IMR-90 (cell line): ENCODE measurements at regions not wholly inside any gene's neighbourhood (a gene's known extent, or its start where the extent isn't known, plus 50 kb on each side); places are given as distances from the start of the nearest gene placed in this dataset.

Source experiments
- ATAC-seq: fragments of 200-7000 bp; cut with Tn5 transposase; 2 replicates; pipeline ENCODE4 v1.9.1; 2020; ENCODE audit warnings: low read depth, mild to moderate bottlenecking, moderate library complexity
- BruUV-seq: library from RNA; stranded (reverse); fragments of 400-500 nt; replicated peaks from 2 replicates; lab custom pipeline; 2021; lab: Mats Ljungman, UMichigan
- CTCF ChIA-PET: fragments of 300-600 bp; formaldehyde crosslinking; extraction: SDS; loops from one replicate; lab custom pipeline; 2021; ENCODE audit warnings: antibody characterized with exemption; lab: Yijun Ruan, JAX
- POLR2A ChIA-PET: fragments of 300-600 bp; sonication (Branson Sonifier 250); formaldehyde crosslinking; loops from one replicate; lab custom pipeline; 2022; ENCODE audit warnings: antibody characterized with exemption; ENCODE audit not compliant: unreplicated experiment; lab: Charles Lee
- DNase-seq: peaks from one replicate; pipeline ENCODE4 v3.0.0; 2013
- H2AFZ ChIP-seq: replicated peaks from 2 replicates; pipeline ENCODE3; 2013; ENCODE audit warnings: low read length, mild to moderate bottlenecking; ENCODE audit not compliant: poor library complexity
- H2AK5ac ChIP-seq: 2 replicates; pipeline ENCODE4 v1.6.1; 2013; ENCODE audit warnings: low read depth, low read length, inconsistent platforms
- H2AK9ac ChIP-seq: replicated peaks from 2 replicates; pipeline ENCODE3; 2013; ENCODE audit warnings: mild to moderate bottlenecking, low read depth, low read length, moderate library complexity; ENCODE audit not compliant: poor library complexity
- H2BK120ac ChIP-seq: 2 replicates; pipeline ENCODE4 v1.6.1; 2013; ENCODE audit warnings: low read depth, low read length, inconsistent platforms
- H2BK15ac ChIP-seq: 3 replicates; pipeline ENCODE4 v1.6.1; 2013; ENCODE audit warnings: low read depth, low read length, inconsistent platforms
- H2BK20ac ChIP-seq: 2 replicates; pipeline ENCODE4 v1.6.1; 2013; ENCODE audit warnings: low read depth, mild to moderate bottlenecking, inconsistent platforms, low read length, moderate library complexity
- H2BK5ac ChIP-seq: 2 replicates; pipeline ENCODE4 v1.6.1; 2013; ENCODE audit warnings: mild to moderate bottlenecking, low read depth, low read length, inconsistent platforms; ENCODE audit not compliant: poor library complexity, severe bottlenecking
- H3K14ac ChIP-seq: replicated peaks from 2 replicates; pipeline ENCODE4 v1.6.1; 2013; ENCODE audit warnings: low read depth, low read length, inconsistent platforms
- H3K18ac ChIP-seq: 2 replicates; pipeline ENCODE4 v1.6.1; 2013; ENCODE audit warnings: low read depth, low read length, control low read depth
- H3K23ac ChIP-seq: 2 replicates; pipeline ENCODE4 v1.6.1; 2013; ENCODE audit warnings: low read depth, low read length, inconsistent platforms
- H3K27ac ChIP-seq: 2 replicates; pipeline ENCODE4 v1.5.1; 2013; ENCODE audit warnings: mild to moderate bottlenecking, control low read depth, low read length; ENCODE audit not compliant: insufficient read depth
- H3K27me3 ChIP-seq: 2 replicates; pipeline ENCODE4 v1.6.1; 2013; ENCODE audit warnings: low read length; ENCODE audit not compliant: control insufficient read depth, insufficient read depth
- H3K36me3 ChIP-seq: 2 replicates; pipeline ENCODE4 v1.6.1; 2013; ENCODE audit warnings: low read length, mixed read lengths; ENCODE audit not compliant: control insufficient read depth, insufficient read depth
- H3K4ac ChIP-seq: 2 replicates; pipeline ENCODE4 v1.6.1; 2013; ENCODE audit warnings: low read depth, low read length, inconsistent platforms
- H3K4me1 ChIP-seq: 2 replicates; pipeline ENCODE4 v1.6.1; 2013; ENCODE audit warnings: low read length, mixed read lengths; ENCODE audit not compliant: control insufficient read depth, insufficient read depth
- H3K4me2 ChIP-seq: 2 replicates; pipeline ENCODE4 v1.6.1; 2013; ENCODE audit warnings: low read depth, mild to moderate bottlenecking, control low read depth, low read length, moderate library complexity
- H3K4me3 ChIP-seq: 2 replicates; pipeline ENCODE4 v1.5.1; 2013; ENCODE audit warnings: low read depth, mild to moderate bottlenecking, control low read depth, low read length, moderate library complexity; ENCODE audit not compliant: insufficient read depth
- H3K56ac ChIP-seq: 2 replicates; pipeline ENCODE4 v1.6.1; 2013; ENCODE audit warnings: low read length, inconsistent platforms; ENCODE audit not compliant: insufficient read depth; ENCODE audit errors: extremely low read depth
- H3K79me1 ChIP-seq, 2 experiments: 2 replicates each; pipeline ENCODE4 v1.6.1; 2013; ENCODE audit warnings: low read length in 2 of 2, inconsistent platforms in 1 of 2, low read depth in 1 of 2
- H3K9ac ChIP-seq: 2 replicates; pipeline ENCODE4 v1.6.1; 2013; ENCODE audit warnings: low read depth, low read length, control low read depth
- H3K9me1 ChIP-seq: 2 replicates; pipeline ENCODE4 v1.6.1; 2013; ENCODE audit warnings: low read length, inconsistent platforms; ENCODE audit not compliant: insufficient read depth
- H3K9me3 ChIP-seq: 2 replicates; pipeline ENCODE4 v1.6.1; 2013; ENCODE audit warnings: low read length; ENCODE audit not compliant: control insufficient read depth, insufficient read depth
- H4K20me1 ChIP-seq: 2 replicates; pipeline ENCODE4 v1.6.1; 2013; ENCODE audit warnings: low read length, inconsistent platforms; ENCODE audit not compliant: insufficient read depth
- H4K5ac ChIP-seq: 2 replicates; pipeline ENCODE4 v1.6.1; 2013; ENCODE audit warnings: mild to moderate bottlenecking, low read depth, low read length, control low read depth
- H4K8ac ChIP-seq, 2 experiments: 2 replicates each; pipeline ENCODE4 v1.6.1; 2013; ENCODE audit warnings: low read depth in 2 of 2, low read length in 2 of 2, control low read depth in 1 of 2, inconsistent platforms in 1 of 2
- H4K91ac ChIP-seq: 2 replicates; pipeline ENCODE4 v1.6.1; 2013; ENCODE audit warnings: low read depth, low read length, inconsistent platforms; ENCODE audit not compliant: insufficient read depth
- BHLHE40 ChIP-seq: fragments of 150-350 bp; IDR thresholded peaks from 2 replicates; pipeline ENCODE4 v1.6.1; 2016; ENCODE audit warnings: mild to moderate bottlenecking, low read depth, low read length
- CHD1 ChIP-seq: IDR thresholded peaks from 2 replicates; pipeline ENCODE4 v1.6.1; 2012; ENCODE audit warnings: low read depth, low read length, improper control_type of control experiment
- FOS ChIP-seq: fragments of 150-350 bp; IDR thresholded peaks from 2 replicates; pipeline ENCODE4 v1.6.1; 2016; ENCODE audit warnings: low read depth, low read length
- MAFK ChIP-seq: IDR thresholded peaks from 2 replicates; pipeline ENCODE4 v1.6.1; 2012; ENCODE audit warnings: low read depth, low read length, improper control_type of control experiment
- MAZ ChIP-seq: IDR thresholded peaks from 2 replicates; pipeline ENCODE4 v1.6.1; 2012; ENCODE audit warnings: low read depth, mild to moderate bottlenecking, low read length, improper control_type of control experiment, moderate library complexity, borderline replicate concordance
- MXI1 ChIP-seq: IDR thresholded peaks from 2 replicates; pipeline ENCODE4 v1.6.1; 2012; ENCODE audit warnings: low read depth, mild to moderate bottlenecking, low read length, moderate library complexity, borderline replicate concordance
- POLR2A ChIP-seq: IDR thresholded peaks from 2 replicates; pipeline ENCODE4 v1.6.1; 2012; ENCODE audit warnings: mild to moderate bottlenecking, low read depth, low read length
- RCOR1 ChIP-seq: IDR thresholded peaks from 2 replicates; pipeline ENCODE4 v1.6.1; 2012; ENCODE audit warnings: mild to moderate bottlenecking, low read length, improper control_type of control experiment; ENCODE audit not compliant: insufficient replicate concordance
- RFX5 ChIP-seq: IDR thresholded peaks from 2 replicates; pipeline ENCODE4 v1.8.0; 2012; ENCODE audit warnings: low read depth, mild to moderate bottlenecking, low read length, moderate library complexity
- SMC3 ChIP-seq: fragments of 150-350 bp; IDR thresholded peaks from 2 replicates; pipeline ENCODE4 v1.6.1; 2016; ENCODE audit warnings: low read depth, mild to moderate bottlenecking, antibody characterized with exemption, low read length, moderate library complexity
- WGBS, 2 experiments: methylation state at CpG; one replicate each; pipeline versions ENCODE4 v1.1.5 to v1.1.7; 2013; ENCODE audit warnings: missing lambda C conversion rate in 2 of 2; ENCODE audit not compliant: insufficient read length in 1 of 2; ENCODE audit errors: extremely low coverage in 2 of 2; 5-methylcytosine and 5-hydroxymethylcytosine counted together
- dilution Hi-C: fragments of 300-500 bp; cut with HindIII; formaldehyde crosslinking; loops from one replicate; pipeline ENCODE4 v1.14.3; 2018; ENCODE audit warnings: low sequenced_read_pairs; ENCODE audit not compliant: unreplicated experiment
- in situ Hi-C: fragments of 300-500 bp; cut with MboI; formaldehyde crosslinking; loops from 3 replicates; pipeline ENCODE4 v1.14.3; 2019; ENCODE audit warnings: low sequenced_read_pairs, inconsistent platforms, mixed read lengths
- intact Hi-C: fragments of 100-400 bp; cut with micrococcal nuclease; formaldehyde crosslinking; loops from 2 replicates; pipeline ENCODE4 v1.10.0; 2022
- TF ChIP-seq, protein P1 (sequence below): conservative IDR thresholded peaks from 2 replicates; pipeline ENCODE4 v1.5.1; 2012; ENCODE audit warnings: mild to moderate bottlenecking, low read depth, low read length, improper control_type of control experiment
- TF ChIP-seq, protein P2 (sequence below): fragments of 150-350 bp; IDR thresholded peaks from 2 replicates; pipeline ENCODE4 v1.6.1; 2017; ENCODE audit warnings: mild to moderate bottlenecking, antibody characterized with exemption, low read length, low read depth
- TF ChIP-seq, protein P3 (sequence below): fragments of 150-350 bp; IDR thresholded peaks from 2 replicates; pipeline ENCODE4 v1.6.1; 2016; ENCODE audit warnings: low read depth, mild to moderate bottlenecking, low read length, moderate library complexity, borderline replicate concordance

DNA sequence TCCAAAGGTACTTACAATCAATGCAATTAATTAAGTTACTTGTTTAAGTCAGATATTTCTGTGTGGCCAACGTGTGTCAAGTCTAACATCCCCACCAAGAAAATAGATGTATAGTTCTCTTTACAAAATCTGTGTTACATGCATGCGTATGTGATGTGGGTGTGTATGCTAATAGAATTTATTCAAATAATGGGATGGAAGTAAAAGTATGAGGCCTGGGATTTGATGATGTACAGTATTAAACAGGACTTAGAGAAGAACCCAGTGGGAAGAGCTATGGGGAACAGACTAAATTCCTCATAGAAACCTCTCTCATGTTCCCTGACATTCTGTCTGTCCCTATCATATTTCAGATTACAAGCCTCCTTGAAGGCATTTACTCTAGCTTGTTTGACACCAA is 72.5 kb downstream of the IFI44 start:
- H3K79me1 ChIP-seq, result no peaks in the 10 kb centered on the region
- dilution Hi-C loops (no loop called here), intact Hi-C loops (no loop called here), in situ Hi-C loops (no loop called here)
- H3K27me3 ChIP-seq, result no peaks in the 10 kb centered on the region
- H2AK9ac ChIP-seq, result no peak overlapping the region
- no peak overlapping the region for H3K14ac ChIP-seq
- H2BK15ac ChIP-seq, result no peak overlapping the region
- H3K23ac ChIP-seq, result no peak overlapping the region
- H3K27ac ChIP-seq, result no peak overlapping the region
- no peak overlapping the region for H3K4me2 ChIP-seq
- H2BK20ac ChIP-seq, result no peak overlapping the region
- no peak overlapping the region for H2AK5ac ChIP-seq
- ChIA-PET POLR2A (no interaction called here), CTCF (interaction anchor here (0.6 kb wide), 1 partner anchor 8 kb away, joined by 4 read pairs; no protein-coding TSS in a partner anchor)
- no peak overlapping the region for H3K4me3 ChIP-seq
- no peak overlapping the region for H4K5ac ChIP-seq
- no peak overlapping the region for H3K18ac ChIP-seq
- no TSS peak for BruUV-seq
- H4K20me1 ChIP-seq, result no peaks in the 10 kb centered on the region
- no peak overlapping the region for H4K91ac ChIP-seq
- no peaks in the 10 kb centered on the region for H3K36me3 ChIP-seq
- 100% methylated on average over 1 of the region's 2 CpGs; no CpG with 5 or more reads in 1 of the 2 experiments for WGBS, 2 experiments
- H3K4me1 ChIP-seq, result no peaks in the 10 kb centered on the region; the same call in 1 of the 2 replicates
- H2BK120ac ChIP-seq, result no peak overlapping the region
- no peak overlapping the region for H3K4ac ChIP-seq
- ATAC-seq (no peak), DNase-seq (no peak)
- no peak overlapping the region for H3K56ac ChIP-seq
- no peak overlapping the region for H4K8ac ChIP-seq
- H2AFZ ChIP-seq, result no peak overlapping the region
- no peak overlapping the region for H2BK5ac ChIP-seq
- H3K9me1 ChIP-seq, result no peaks in the 10 kb centered on the region
- TF ChIP-seq RFX5, result no peak
- TF ChIP-seq, protein P1, sequence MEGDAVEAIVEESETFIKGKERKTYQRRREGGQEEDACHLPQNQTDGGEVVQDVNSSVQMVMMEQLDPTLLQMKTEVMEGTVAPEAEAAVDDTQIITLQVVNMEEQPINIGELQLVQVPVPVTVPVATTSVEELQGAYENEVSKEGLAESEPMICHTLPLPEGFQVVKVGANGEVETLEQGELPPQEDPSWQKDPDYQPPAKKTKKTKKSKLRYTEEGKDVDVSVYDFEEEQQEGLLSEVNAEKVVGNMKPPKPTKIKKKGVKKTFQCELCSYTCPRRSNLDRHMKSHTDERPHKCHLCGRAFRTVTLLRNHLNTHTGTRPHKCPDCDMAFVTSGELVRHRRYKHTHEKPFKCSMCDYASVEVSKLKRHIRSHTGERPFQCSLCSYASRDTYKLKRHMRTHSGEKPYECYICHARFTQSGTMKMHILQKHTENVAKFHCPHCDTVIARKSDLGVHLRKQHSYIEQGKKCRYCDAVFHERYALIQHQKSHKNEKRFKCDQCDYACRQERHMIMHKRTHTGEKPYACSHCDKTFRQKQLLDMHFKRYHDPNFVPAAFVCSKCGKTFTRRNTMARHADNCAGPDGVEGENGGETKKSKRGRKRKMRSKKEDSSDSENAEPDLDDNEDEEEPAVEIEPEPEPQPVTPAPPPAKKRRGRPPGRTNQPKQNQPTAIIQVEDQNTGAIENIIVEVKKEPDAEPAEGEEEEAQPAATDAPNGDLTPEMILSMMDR, result no peak
- TF ChIP-seq BHLHE40, result no peak
- no peak for TF ChIP-seq RCOR1
- no peak for TF ChIP-seq MAZ
- TF ChIP-seq, protein P2, sequence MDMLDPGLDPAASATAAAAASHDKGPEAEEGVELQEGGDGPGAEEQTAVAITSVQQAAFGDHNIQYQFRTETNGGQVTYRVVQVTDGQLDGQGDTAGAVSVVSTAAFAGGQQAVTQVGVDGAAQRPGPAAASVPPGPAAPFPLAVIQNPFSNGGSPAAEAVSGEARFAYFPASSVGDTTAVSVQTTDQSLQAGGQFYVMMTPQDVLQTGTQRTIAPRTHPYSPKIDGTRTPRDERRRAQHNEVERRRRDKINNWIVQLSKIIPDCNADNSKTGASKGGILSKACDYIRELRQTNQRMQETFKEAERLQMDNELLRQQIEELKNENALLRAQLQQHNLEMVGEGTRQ, result no peak
- no peak for TF ChIP-seq MXI1
- no peak for TF ChIP-seq FOS
- no peak for TF ChIP-seq POLR2A
- no peak for TF ChIP-seq CHD1
- TF ChIP-seq, protein P3, sequence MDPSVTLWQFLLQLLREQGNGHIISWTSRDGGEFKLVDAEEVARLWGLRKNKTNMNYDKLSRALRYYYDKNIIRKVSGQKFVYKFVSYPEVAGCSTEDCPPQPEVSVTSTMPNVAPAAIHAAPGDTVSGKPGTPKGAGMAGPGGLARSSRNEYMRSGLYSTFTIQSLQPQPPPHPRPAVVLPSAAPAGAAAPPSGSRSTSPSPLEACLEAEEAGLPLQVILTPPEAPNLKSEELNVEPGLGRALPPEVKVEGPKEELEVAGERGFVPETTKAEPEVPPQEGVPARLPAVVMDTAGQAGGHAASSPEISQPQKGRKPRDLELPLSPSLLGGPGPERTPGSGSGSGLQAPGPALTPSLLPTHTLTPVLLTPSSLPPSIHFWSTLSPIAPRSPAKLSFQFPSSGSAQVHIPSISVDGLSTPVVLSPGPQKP, result no peak
- no peak for TF ChIP-seq MAFK
- no peak for TF ChIP-seq SMC3
- no peaks in the 10 kb centered on the region for H3K9me3 ChIP-seq
- H3K9ac ChIP-seq, result no peak overlapping the region
